WTC11 (cell line): ENCODE measurements at regions not wholly inside any gene's neighbourhood (a gene's known extent, or its start where the extent isn't known, plus 50 kb on each side); places are given as distances from the start of the nearest gene placed in this dataset.

Source experiments
- CREB1 ChIP-seq: sonication (generic); formaldehyde crosslinking; IDR thresholded peaks from 2 replicates; pipeline ENCODE4 v1.8.0; 2023; ENCODE audit warnings: mild to moderate bottlenecking, missing genetic modification reagents
- E2F5 ChIP-seq: sonication (generic); formaldehyde crosslinking; IDR thresholded peaks from 2 replicates; pipeline ENCODE4 v1.8.1; 2022; ENCODE audit warnings: mild to moderate bottlenecking, moderate library complexity, missing genetic modification reagents
- KAT7 ChIP-seq: sonication (generic); formaldehyde crosslinking; IDR thresholded peaks from 2 replicates; pipeline ENCODE4 v1.8.1; 2023; ENCODE audit warnings: missing genetic modification reagents, mild to moderate bottlenecking, borderline replicate concordance
- MLX ChIP-seq: sonication (generic); formaldehyde crosslinking; IDR thresholded peaks from 2 replicates; pipeline ENCODE4 v1.8.1; 2023; ENCODE audit warnings: mild to moderate bottlenecking, missing genetic modification reagents, moderate library complexity
- RELA ChIP-seq: sonication (generic); formaldehyde crosslinking; IDR thresholded peaks from 2 replicates; pipeline ENCODE4 v1.8.1; 2022; ENCODE audit warnings: missing genetic modification reagents, mild to moderate bottlenecking, borderline replicate concordance
- TF ChIP-seq, protein P1 (sequence below): fragments of 200-600 bp; IDR thresholded peaks from 2 replicates; pipeline ENCODE4 v1.8.0; 2022; ENCODE audit warnings: antibody characterized with exemption
- TF ChIP-seq, protein P2 (sequence below): sonication (generic); formaldehyde crosslinking; IDR thresholded peaks from 2 replicates; pipeline ENCODE4 v1.8.0; 2022; ENCODE audit warnings: mild to moderate bottlenecking, missing genetic modification reagents

- TF ChIP-seq KAT7 (CRISPR knock-in tag) (no peak), E2F5 (no peak), RELA (CRISPR knock-in tag) (no peak), CREB1 (CRISPR knock-in tag) (no peak), MLX (CRISPR knock-in tag) (no peak)
- TF ChIP-seq, protein P1, sequence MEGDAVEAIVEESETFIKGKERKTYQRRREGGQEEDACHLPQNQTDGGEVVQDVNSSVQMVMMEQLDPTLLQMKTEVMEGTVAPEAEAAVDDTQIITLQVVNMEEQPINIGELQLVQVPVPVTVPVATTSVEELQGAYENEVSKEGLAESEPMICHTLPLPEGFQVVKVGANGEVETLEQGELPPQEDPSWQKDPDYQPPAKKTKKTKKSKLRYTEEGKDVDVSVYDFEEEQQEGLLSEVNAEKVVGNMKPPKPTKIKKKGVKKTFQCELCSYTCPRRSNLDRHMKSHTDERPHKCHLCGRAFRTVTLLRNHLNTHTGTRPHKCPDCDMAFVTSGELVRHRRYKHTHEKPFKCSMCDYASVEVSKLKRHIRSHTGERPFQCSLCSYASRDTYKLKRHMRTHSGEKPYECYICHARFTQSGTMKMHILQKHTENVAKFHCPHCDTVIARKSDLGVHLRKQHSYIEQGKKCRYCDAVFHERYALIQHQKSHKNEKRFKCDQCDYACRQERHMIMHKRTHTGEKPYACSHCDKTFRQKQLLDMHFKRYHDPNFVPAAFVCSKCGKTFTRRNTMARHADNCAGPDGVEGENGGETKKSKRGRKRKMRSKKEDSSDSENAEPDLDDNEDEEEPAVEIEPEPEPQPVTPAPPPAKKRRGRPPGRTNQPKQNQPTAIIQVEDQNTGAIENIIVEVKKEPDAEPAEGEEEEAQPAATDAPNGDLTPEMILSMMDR: no peak
- TF ChIP-seq, protein P2, sequence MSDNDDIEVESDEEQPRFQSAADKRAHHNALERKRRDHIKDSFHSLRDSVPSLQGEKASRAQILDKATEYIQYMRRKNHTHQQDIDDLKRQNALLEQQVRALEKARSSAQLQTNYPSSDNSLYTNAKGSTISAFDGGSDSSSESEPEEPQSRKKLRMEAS (CRISPR knock-in tag): no peak
These were observed 1250.9 kb downstream of the BRINP3 start for GRCh38 chr1:189226779-189227178.
